ENCODE measurements at regions not wholly inside any gene's neighbourhood (a gene's known extent, or its start where the extent isn't known, plus 50 kb on each side); places are given as distances from the start of the nearest gene placed in this dataset.
"Not testable (repeated sequence)": the region's sequence is repeated elsewhere in the genome, so short reads cannot be mapped to it uniquely, and the experiment has no call there.

- no peak for DNase-seq (ENCODE audit: low read depth in 2 of 2)
These were observed 152.4 kb upstream of the PTPN1 start for GRCh38 chr20:50357783-50358161.

- DNase-seq (ENCODE audit: low read depth in 2 of 2) = no peak
These were observed 152.0 kb upstream of the PTPN1 start for GRCh38 chr20:50358166-50358565.

- no peak for DNase-seq (ENCODE audit: low read depth in 2 of 2)
These were observed 151.2 kb upstream of the PTPN1 start for GRCh38 chr20:50358971-50359370.

- DNase-seq (ENCODE audit: low read depth in 2 of 2) = no peak
These were observed 150.5 kb upstream of the PTPN1 start for GRCh38 chr20:50359607-50360217.

- no peak for DNase-seq (ENCODE audit: low read depth in 2 of 2)
These were observed 149.9 kb upstream of the PTPN1 start for GRCh38 chr20:50360218-50360672.

- DNase-seq (ENCODE audit: low read depth in 2 of 2) = no peak
These were observed 149.3 kb upstream of the PTPN1 start for GRCh38 chr20:50360921-50361320.

GRCh38 chr20:50362177-50362576, 148.0 kb upstream of the PTPN1 start:
- not testable (repeated sequence) for DNase-seq (ENCODE audit: low read depth in 2 of 2)

- DNase-seq (ENCODE audit: low read depth in 2 of 2) = no peak
These were observed 147.2 kb upstream of the PTPN1 start for GRCh38 chr20:50363027-50363426.

GRCh38 chr20:50363479-50363878, 146.7 kb upstream of the PTPN1 start:
- no peak for DNase-seq (ENCODE audit: low read depth in 2 of 2)

- DNase-seq (ENCODE audit: low read depth in 2 of 2) = no peak
These were observed 145.6 kb upstream of the PTPN1 start for GRCh38 chr20:50364542-50364941.

GRCh38 chr20:50366270-50367103, 143.7 kb upstream of the PTPN1 start:
- DNase-seq (ENCODE audit: low read depth in 2 of 2) = no peak

GRCh38 chr20:50367104-50367674, 143.0 kb upstream of the PTPN1 start:
- no peak for DNase-seq (ENCODE audit: low read depth in 2 of 2)

- DNase-seq (ENCODE audit: low read depth in 2 of 2) = no peak
These were observed 142.3 kb upstream of the PTPN1 start for GRCh38 chr20:50367739-50368375.

- DNase-seq (ENCODE audit: low read depth in 2 of 2) = no peak
These were observed 141.8 kb upstream of the PTPN1 start for GRCh38 chr20:50368386-50368785.

- no peak for DNase-seq (ENCODE audit: low read depth in 2 of 2)
These were observed 141.4 kb upstream of the PTPN1 start for GRCh38 chr20:50368813-50369224.

- no peak for DNase-seq (ENCODE audit: low read depth in 2 of 2)
These were observed 140.8 kb upstream of the PTPN1 start for GRCh38 chr20:50369225-50370035.

- no peak for DNase-seq (ENCODE audit: low read depth in 2 of 2)
These were observed 140.1 kb upstream of the PTPN1 start for GRCh38 chr20:50370036-50370566.

- no peak for DNase-seq (ENCODE audit: low read depth in 2 of 2)
These were observed 138.1 kb upstream of the PTPN1 start for GRCh38 chr20:50371878-50372769.

GRCh38 chr20:50372770-50373088, 137.5 kb upstream of the PTPN1 start:
- DNase-seq (ENCODE audit: low read depth in 2 of 2) = no peak

- no peak for DNase-seq (ENCODE audit: low read depth in 2 of 2)
These were observed 136.4 kb upstream of the PTPN1 start for GRCh38 chr20:50373674-50374286.
